Activated CD4-positive, alpha-beta T cell treated with anti-CD3 and anti-CD28 coated beads for 36 hours (primary cell): ENCODE measurements at regions not wholly inside any gene's neighbourhood (a gene's known extent, or its start where the extent isn't known, plus 50 kb on each side); places are given as distances from the start of the nearest gene placed in this dataset.
"Not testable (repeated sequence)": the region's sequence is repeated elsewhere in the genome, so short reads cannot be mapped to it uniquely, and the experiment has no call there.

Source experiments
- ATAC-seq: fragments of 200-7000 bp; cut with Tn5 transposase; one replicate; pipeline ENCODE4 v1.10.0; 2021; ENCODE audit warnings: mild to moderate bottlenecking, moderate library complexity
- CTCF ChIA-PET: fragments of 350-600 bp; sonication (Branson Sonifier 250); formaldehyde crosslinking; loops from one replicate; lab custom pipeline; 2021; ENCODE audit warnings: antibody characterized with exemption; lab: Charles Lee
- POLR2A ChIA-PET: fragments of 350-600 bp; sonication (Branson Sonifier 250); formaldehyde crosslinking; loops from one replicate; lab custom pipeline; 2021; ENCODE audit warnings: antibody characterized with exemption, inconsistent platforms; lab: Charles Lee
- DNase-seq: peaks from one replicate; pipeline ENCODE4 v3.0.0-alpha.2; 2020
- H3K27ac Mint-ChIP-seq: one replicate; pipeline ENCODE4 v1.8.0; 2021; ENCODE audit warnings: mixed read lengths
- H3K27me3 Mint-ChIP-seq: one replicate; pipeline ENCODE4 v1.8.0; 2021; ENCODE audit warnings: mixed read lengths
- H3K36me3 Mint-ChIP-seq: one replicate; pipeline ENCODE4 v1.8.0; 2021; ENCODE audit warnings: low read depth, mixed read lengths
- H3K4me1 Mint-ChIP-seq: one replicate; pipeline ENCODE4 v1.8.0; 2021; ENCODE audit warnings: mixed read lengths
- H3K4me3 Mint-ChIP-seq: one replicate; pipeline ENCODE4 v1.8.0; 2021; ENCODE audit warnings: mild to moderate bottlenecking, moderate library complexity, mixed read lengths
- H3K9me3 Mint-ChIP-seq: one replicate; pipeline ENCODE4 v1.8.0; 2021; ENCODE audit warnings: low read depth, mixed read lengths
- intact Hi-C, 2 experiments: fragments of 100-400 bp; cut with DNase I in 1 of 2; cut with micrococcal nuclease in 1 of 2; formaldehyde crosslinking; loops; one replicate each; pipeline versions ENCODE4 v1.14.2 to v1.15.1; 2022 to 2024; cut with DNase I, micrococcal nuclease

- Mint-ChIP-seq H3K36me3 (no peaks in the 10 kb centered on the region), H3K4me3 (no peak overlapping the region), H3K4me1 (no peaks in the 10 kb centered on the region), H3K27ac (no peak overlapping the region), H3K27me3 (peaks cover 12% of the 10 kb centered on the region), H3K9me3 (no peaks in the 10 kb centered on the region)
- no peak for DNase-seq
- intact Hi-C loops: no loop called here
- no peak for ATAC-seq
- ChIA-PET CTCF (no interaction called here), POLR2A (no interaction called here)
These were observed 262.2 kb upstream of the MGAT5 start for GRCh38 chr2:133991606-133992168.

GRCh38 chr2:133992454-133992853 lies 261.4 kb upstream of the MGAT5 start:
- ChIA-PET POLR2A (no interaction called here), CTCF (no interaction called here)
- Mint-ChIP-seq H3K4me1 (no peaks in the 10 kb centered on the region), H3K27me3 (peaks cover 14% of the 10 kb centered on the region), H3K9me3 (no peaks in the 10 kb centered on the region), H3K4me3 (no peak overlapping the region), H3K36me3 (no peaks in the 10 kb centered on the region), H3K27ac (no peak overlapping the region)
- DNase-seq: no peak
- no peak for ATAC-seq
- intact Hi-C loops: no loop called here

- CTCF ChIA-PET: no interaction called here
- ATAC-seq: no peak
- POLR2A ChIA-PET: no interaction called here
These were observed 260.7 kb upstream of the MGAT5 start for GRCh38 chr2:133993160-133993559.

GRCh38 chr2:133998726-133999125 lies 255.1 kb upstream of the MGAT5 start:
- CTCF ChIA-PET, H3K4me3 Mint-ChIP-seq, ATAC-seq, POLR2A ChIA-PET, H3K27ac Mint-ChIP-seq, DNase-seq, H3K4me1 Mint-ChIP-seq, H3K36me3 Mint-ChIP-seq, H3K9me3 Mint-ChIP-seq, intact Hi-C loops: not testable (repeated sequence)
- H3K27me3 Mint-ChIP-seq: peaks cover 10% of the 10 kb centered on the region

More at GRCh38 chr2:133993160-133993559, 260.7 kb upstream of the MGAT5 start:
- H3K36me3 Mint-ChIP-seq: no peaks in the 10 kb centered on the region
- no peaks in the 10 kb centered on the region for H3K4me1 Mint-ChIP-seq
- H3K9me3 Mint-ChIP-seq: peaks cover 2% of the 10 kb centered on the region
- peaks cover 13% of the 10 kb centered on the region for H3K27me3 Mint-ChIP-seq
- no peak for DNase-seq
- no peak overlapping the region for H3K4me3 Mint-ChIP-seq
- intact Hi-C loops: no loop called here
- no peak overlapping the region for H3K27ac Mint-ChIP-seq

- POLR2A ChIA-PET: no interaction called here
- intact Hi-C loops: no loop called here
- no peak overlapping the region for H3K4me3 Mint-ChIP-seq
These were observed 251.5 kb upstream of the MGAT5 start for GRCh38 chr2:134002391-134002790.

GRCh38 chr2:134002921-134003320 lies 251.0 kb upstream of the MGAT5 start:
- H3K27me3 Mint-ChIP-seq: peaks cover 14% of the 10 kb centered on the region
- CTCF ChIA-PET: interaction anchor here (0.7 to 1.2 kb wide), 3 partner anchors 8 to 21 kb away, joined by 3 to 4 read pairs (median 3); no protein-coding TSS in a partner anchor
- no peak overlapping the region for H3K27ac Mint-ChIP-seq
- H3K4me3 Mint-ChIP-seq: no peak overlapping the region
- POLR2A ChIA-PET: no interaction called here
- no peak for ATAC-seq
- no peaks in the 10 kb centered on the region for H3K36me3 Mint-ChIP-seq
- no peaks in the 10 kb centered on the region for H3K4me1 Mint-ChIP-seq
- DNase-seq: no peak
- no peaks in the 10 kb centered on the region for H3K9me3 Mint-ChIP-seq
- intact Hi-C loops: no loop called here

More at GRCh38 chr2:134002391-134002790, 251.5 kb upstream of the MGAT5 start:
- ATAC-seq (no peak), DNase-seq (no peak)
- peaks cover 2% of the 10 kb centered on the region for H3K9me3 Mint-ChIP-seq
- CTCF ChIA-PET: interaction anchor here (0.7 to 1.2 kb wide), 2 partner anchors 9 to 14 kb away, joined by 3 to 4 read pairs; no protein-coding TSS in a partner anchor
- H3K27ac Mint-ChIP-seq: no peak overlapping the region
- no peaks in the 10 kb centered on the region for H3K36me3 Mint-ChIP-seq
- H3K27me3 Mint-ChIP-seq: peaks cover 15% of the 10 kb centered on the region
- no peaks in the 10 kb centered on the region for H3K4me1 Mint-ChIP-seq

GRCh38 chr2:134004467-134004866 lies 249.4 kb upstream of the MGAT5 start:
- ATAC-seq (no peak), DNase-seq (no peak)
- H3K4me3 Mint-ChIP-seq: no peak overlapping the region
- no peak overlapping the region for H3K27ac Mint-ChIP-seq
- peaks cover 12% of the 10 kb centered on the region for H3K27me3 Mint-ChIP-seq
- H3K9me3 Mint-ChIP-seq: no peaks in the 10 kb centered on the region
- H3K36me3 Mint-ChIP-seq: no peaks in the 10 kb centered on the region
- POLR2A ChIA-PET: no interaction called here
- intact Hi-C loops: no loop called here
- CTCF ChIA-PET: no interaction called here
- no peaks in the 10 kb centered on the region for H3K4me1 Mint-ChIP-seq

- ChIA-PET CTCF (interaction anchor here (0.5 to 0.6 kb wide), 2 partner anchors 19 to 237 kb away, joined by 3 to 4 read pairs; no protein-coding TSS in a partner anchor), POLR2A (no interaction called here)
- no peaks in the 10 kb centered on the region for H3K36me3 Mint-ChIP-seq
- no peak overlapping the region for H3K27ac Mint-ChIP-seq
- ATAC-seq (no peak), DNase-seq (no peak)
- H3K4me3 Mint-ChIP-seq: no peak overlapping the region
- intact Hi-C loops: no loop called here
- peaks cover 9% of the 10 kb centered on the region for H3K27me3 Mint-ChIP-seq
- H3K9me3 Mint-ChIP-seq: no peaks in the 10 kb centered on the region
- no peaks in the 10 kb centered on the region for H3K4me1 Mint-ChIP-seq
These were observed 245.0 kb upstream of the MGAT5 start for GRCh38 chr2:134008837-134009236.

- DNase-seq (no peak), ATAC-seq (no peak)
- ChIA-PET CTCF (interaction anchor here (0.5 kb wide), 1 partner anchor 236 kb away, joined by 4 read pairs; no protein-coding TSS in a partner anchor), POLR2A (no interaction called here)
- H3K27ac Mint-ChIP-seq: no peak overlapping the region
- intact Hi-C loops: no loop called here
- no peaks in the 10 kb centered on the region for H3K9me3 Mint-ChIP-seq
- H3K4me3 Mint-ChIP-seq: no peak overlapping the region
- peaks cover 8% of the 10 kb centered on the region for H3K27me3 Mint-ChIP-seq
- no peaks in the 10 kb centered on the region for H3K4me1 Mint-ChIP-seq
- H3K36me3 Mint-ChIP-seq: no peaks in the 10 kb centered on the region
These were observed 244.4 kb upstream of the MGAT5 start for GRCh38 chr2:134009440-134009839.

GRCh38 chr2:134009906-134010305 lies 244.0 kb upstream of the MGAT5 start:
- H3K36me3 Mint-ChIP-seq, intact Hi-C loops, H3K4me3 Mint-ChIP-seq, H3K4me1 Mint-ChIP-seq, ATAC-seq, H3K27me3 Mint-ChIP-seq, POLR2A ChIA-PET, H3K27ac Mint-ChIP-seq, DNase-seq, H3K9me3 Mint-ChIP-seq: not testable (repeated sequence)
- CTCF ChIA-PET: interaction anchor here (1.0 kb wide), 1 partner anchor 166 kb away, joined by 3 read pairs; no protein-coding TSS in a partner anchor

- intact Hi-C loops: no loop called here
- POLR2A ChIA-PET: no interaction called here
- Mint-ChIP-seq H3K36me3 (no peaks in the 10 kb centered on the region), H3K4me1 (no peaks in the 10 kb centered on the region), H3K4me3 (no peak overlapping the region), H3K9me3 (no peaks in the 10 kb centered on the region), H3K27ac (no peak overlapping the region), H3K27me3 (peaks cover 1% of the 10 kb centered on the region)
- CTCF ChIA-PET: no interaction called here
- ATAC-seq (no peak), DNase-seq (no peak)
These were observed 241.8 kb upstream of the MGAT5 start for GRCh38 chr2:134011936-134012586.
